Dendritic cell treated with granulocyte-macrophage colony-stimulating factor and Interleukin-4, amounts not matched to agents 40 ng/mL and 50 ng/mL, for 4 days (primary cell): ENCODE measurements at regions not wholly inside any gene's neighbourhood (a gene's known extent, or its start where the extent isn't known, plus 50 kb on each side); places are given as distances from the start of the nearest gene placed in this dataset.

ENCODE experiments used
- H3K27ac Mint-ChIP-seq: one replicate; pipeline ENCODE4 v1.8.0; 2022; ENCODE audit warnings: mild to moderate bottlenecking, mixed read lengths
- H3K27me3 Mint-ChIP-seq: one replicate; pipeline ENCODE4 v1.8.0; 2022; ENCODE audit warnings: mild to moderate bottlenecking, mixed read lengths
- H3K36me3 Mint-ChIP-seq: one replicate; pipeline ENCODE4 v1.8.0; 2022; ENCODE audit warnings: low read depth, mixed read lengths
- H3K4me1 Mint-ChIP-seq: one replicate; pipeline ENCODE4 v1.8.0; 2022; ENCODE audit warnings: low read depth, mixed read lengths
- H3K4me3 Mint-ChIP-seq: one replicate; pipeline ENCODE4 v1.8.0; 2022; ENCODE audit warnings: mild to moderate bottlenecking, moderate library complexity, mixed read lengths
- H3K9me3 Mint-ChIP-seq: one replicate; pipeline ENCODE4 v1.8.0; 2022; ENCODE audit warnings: mixed read lengths
- intact Hi-C: fragments of 100-400 bp; cut with micrococcal nuclease; formaldehyde crosslinking; loops from one replicate; pipeline ENCODE4 v1.15.0; 2022

DNA sequence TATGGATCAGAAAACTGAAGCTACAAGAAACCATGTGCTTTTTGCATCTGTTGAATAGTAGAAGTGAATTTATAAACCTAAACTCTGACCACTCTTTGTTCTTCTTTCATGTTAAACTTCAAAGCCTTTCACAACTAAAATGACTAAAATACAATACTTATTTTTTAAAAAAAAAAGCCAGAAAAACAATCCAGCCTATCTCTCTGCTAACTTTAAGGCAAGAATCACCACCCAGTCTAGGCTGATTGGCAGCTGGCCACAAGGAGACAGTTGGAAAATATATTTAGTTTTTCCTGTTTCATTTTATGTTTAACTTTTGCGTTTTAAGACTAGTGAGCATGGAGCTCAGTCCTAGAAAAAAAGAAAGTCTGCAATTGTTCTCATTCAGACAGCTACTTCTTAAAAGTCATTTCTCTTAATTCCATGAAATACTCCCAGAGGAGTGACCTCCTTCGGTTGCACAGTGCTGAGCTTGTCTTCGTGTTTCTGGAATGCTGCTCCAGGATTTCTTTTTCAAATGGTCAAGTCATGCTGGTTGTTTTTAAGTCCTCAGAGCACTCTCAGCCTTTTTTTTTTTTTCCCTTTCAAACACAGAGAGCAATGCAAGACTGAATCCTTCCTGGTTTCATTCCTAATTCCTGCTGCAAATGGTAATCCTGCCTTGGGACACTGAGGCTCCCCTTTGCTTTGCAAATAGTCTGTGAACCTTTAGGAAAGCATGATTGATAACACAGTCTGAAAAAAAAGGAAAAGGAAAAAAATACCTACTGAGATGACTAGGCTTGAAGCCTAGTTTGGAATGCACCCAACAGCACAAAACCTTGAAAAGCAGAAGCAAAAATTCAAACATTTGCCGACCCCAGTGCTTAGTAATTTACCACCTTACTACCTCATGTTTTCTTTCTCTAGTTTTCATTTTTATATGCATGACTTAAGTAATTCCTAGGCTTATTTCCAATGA, 233.3 kb upstream of the DAAM1 start:
- H3K4me1 Mint-ChIP-seq: peaks cover 16% of the 10 kb centered on the region
- no peaks in the 10 kb centered on the region for H3K27me3 Mint-ChIP-seq
- peaks cover 16% of the 10 kb centered on the region for H3K9me3 Mint-ChIP-seq
- intact Hi-C loops: no loop called here
- no peaks in the 10 kb centered on the region for H3K36me3 Mint-ChIP-seq
- H3K4me3 Mint-ChIP-seq: no peak overlapping the region
- H3K27ac Mint-ChIP-seq: no peak overlapping the region

DNA sequence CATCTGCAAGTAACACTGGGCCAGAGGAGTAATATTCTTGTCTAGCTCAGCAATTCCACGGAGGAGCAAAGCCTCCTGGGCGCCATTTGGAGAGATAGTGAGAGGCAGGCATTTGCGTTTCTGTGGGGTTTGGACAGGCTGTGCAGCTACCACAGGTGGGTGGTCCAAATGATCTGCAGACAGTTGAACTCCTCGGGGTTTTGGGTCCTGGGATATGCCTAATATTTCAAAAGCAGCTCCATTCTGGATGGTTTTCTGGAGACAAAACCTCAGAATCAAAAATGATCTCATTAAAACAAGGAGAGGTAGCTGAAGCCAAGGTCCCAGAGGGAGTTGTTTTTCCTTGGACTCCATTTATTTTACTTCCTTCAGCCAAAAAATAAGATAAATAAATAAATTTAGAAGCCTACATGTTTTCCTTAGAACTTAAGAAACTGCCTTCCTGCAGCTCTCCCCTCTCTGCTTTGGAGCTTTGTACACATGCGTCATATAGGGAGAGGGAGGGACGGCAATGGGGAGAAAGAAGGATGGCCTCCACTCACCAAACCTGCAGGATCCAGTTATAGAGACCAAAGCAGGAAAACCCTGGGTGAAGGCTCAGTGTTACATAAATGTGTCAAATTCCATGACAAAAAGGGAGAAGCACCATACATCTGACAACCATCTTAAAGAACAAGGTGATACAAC, 227.3 kb upstream of the DAAM1 start:
- Mint-ChIP-seq H3K4me3 (no peak overlapping the region), H3K9me3 (no peaks in the 10 kb centered on the region), H3K4me1 (peaks cover 6% of the 10 kb centered on the region), H3K27me3 (no peaks in the 10 kb centered on the region), H3K27ac (no peak overlapping the region), H3K36me3 (no peaks in the 10 kb centered on the region)
- intact Hi-C loops: no loop called here

DNA sequence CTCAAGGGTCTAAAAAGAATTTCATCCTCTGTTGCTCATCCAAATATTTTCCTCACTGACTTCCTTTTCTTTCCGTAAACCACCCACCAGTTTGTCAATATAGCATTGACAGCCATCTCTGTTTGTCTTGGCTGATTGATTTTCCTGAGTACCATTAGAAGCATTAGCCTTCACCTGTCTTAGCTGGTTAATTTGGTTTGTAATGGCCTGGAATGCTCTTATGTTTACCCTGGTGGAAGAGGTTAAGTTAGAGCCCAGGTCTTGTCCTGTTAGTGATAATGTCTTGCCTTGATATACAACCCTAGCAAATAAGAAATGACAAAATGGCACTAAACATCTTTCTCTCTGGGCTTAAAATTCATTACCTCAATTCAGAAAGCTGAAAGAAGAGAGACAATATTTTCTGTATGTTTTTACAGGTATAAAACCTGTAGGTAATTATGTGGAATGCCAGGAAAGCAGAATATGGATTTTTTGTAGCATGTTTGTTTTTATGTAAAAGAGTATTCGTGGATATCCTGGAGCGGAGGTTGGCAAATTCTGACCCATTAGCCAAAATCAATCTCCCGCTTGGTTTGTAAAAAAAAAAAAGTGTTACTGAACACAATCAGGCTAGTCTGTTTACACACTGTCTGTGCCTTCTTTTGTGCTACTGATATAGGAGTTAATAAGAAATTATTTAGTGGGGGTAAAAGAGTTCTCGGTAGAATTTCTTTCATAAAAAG, 224.4 kb upstream of the DAAM1 start:
- no peaks in the 10 kb centered on the region for H3K4me1 Mint-ChIP-seq
- no peak overlapping the region for H3K27ac Mint-ChIP-seq
- H3K36me3 Mint-ChIP-seq: no peaks in the 10 kb centered on the region
- H3K27me3 Mint-ChIP-seq: no peaks in the 10 kb centered on the region
- no peak overlapping the region for H3K4me3 Mint-ChIP-seq
- intact Hi-C loops: no loop called here
- H3K9me3 Mint-ChIP-seq: no peaks in the 10 kb centered on the region

- no peaks in the 10 kb centered on the region for H3K4me1 Mint-ChIP-seq
- no peaks in the 10 kb centered on the region for H3K9me3 Mint-ChIP-seq
- H3K27ac Mint-ChIP-seq: no peak overlapping the region
- no peak overlapping the region for H3K4me3 Mint-ChIP-seq
- no peaks in the 10 kb centered on the region for H3K36me3 Mint-ChIP-seq
- intact Hi-C loops: no loop called here
- no peaks in the 10 kb centered on the region for H3K27me3 Mint-ChIP-seq
Measured at GRCh38 chr14:58964598-58964928, 223.9 kb upstream of the DAAM1 start.

GRCh38 chr14:58965601-58966000, 222.9 kb upstream of the DAAM1 start:
- H3K4me3 Mint-ChIP-seq: no peak overlapping the region
- no peaks in the 10 kb centered on the region for H3K9me3 Mint-ChIP-seq
- H3K27ac Mint-ChIP-seq: no peak overlapping the region
- no peaks in the 10 kb centered on the region for H3K27me3 Mint-ChIP-seq
- no peaks in the 10 kb centered on the region for H3K4me1 Mint-ChIP-seq
- intact Hi-C loops: no loop called here
- no peaks in the 10 kb centered on the region for H3K36me3 Mint-ChIP-seq

DNA sequence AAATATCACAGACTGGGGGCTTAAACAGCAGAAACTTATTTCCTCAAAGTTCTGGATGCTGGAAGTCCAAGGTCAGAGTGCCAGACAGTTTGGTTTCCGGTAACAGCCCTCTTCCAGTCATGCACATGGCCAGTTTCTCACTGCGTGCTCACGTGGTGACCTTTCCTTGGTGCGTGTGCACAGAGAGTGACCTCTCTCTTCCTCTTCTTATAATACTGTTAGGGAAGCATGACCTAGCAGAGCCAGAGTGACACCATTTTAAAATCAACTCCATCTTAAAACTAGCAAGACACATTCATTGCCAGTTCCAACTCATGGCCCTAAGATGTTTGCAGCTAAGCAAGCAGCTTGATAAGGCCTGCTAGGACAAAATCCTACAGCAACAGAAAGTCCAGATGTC, 221.5 kb upstream of the DAAM1 start:
- no peaks in the 10 kb centered on the region for H3K36me3 Mint-ChIP-seq
- H3K9me3 Mint-ChIP-seq: no peaks in the 10 kb centered on the region
- no peaks in the 10 kb centered on the region for H3K4me1 Mint-ChIP-seq
- H3K4me3 Mint-ChIP-seq: no peak overlapping the region
- H3K27me3 Mint-ChIP-seq: no peaks in the 10 kb centered on the region
- intact Hi-C loops: no loop called here
- no peak overlapping the region for H3K27ac Mint-ChIP-seq

DNA sequence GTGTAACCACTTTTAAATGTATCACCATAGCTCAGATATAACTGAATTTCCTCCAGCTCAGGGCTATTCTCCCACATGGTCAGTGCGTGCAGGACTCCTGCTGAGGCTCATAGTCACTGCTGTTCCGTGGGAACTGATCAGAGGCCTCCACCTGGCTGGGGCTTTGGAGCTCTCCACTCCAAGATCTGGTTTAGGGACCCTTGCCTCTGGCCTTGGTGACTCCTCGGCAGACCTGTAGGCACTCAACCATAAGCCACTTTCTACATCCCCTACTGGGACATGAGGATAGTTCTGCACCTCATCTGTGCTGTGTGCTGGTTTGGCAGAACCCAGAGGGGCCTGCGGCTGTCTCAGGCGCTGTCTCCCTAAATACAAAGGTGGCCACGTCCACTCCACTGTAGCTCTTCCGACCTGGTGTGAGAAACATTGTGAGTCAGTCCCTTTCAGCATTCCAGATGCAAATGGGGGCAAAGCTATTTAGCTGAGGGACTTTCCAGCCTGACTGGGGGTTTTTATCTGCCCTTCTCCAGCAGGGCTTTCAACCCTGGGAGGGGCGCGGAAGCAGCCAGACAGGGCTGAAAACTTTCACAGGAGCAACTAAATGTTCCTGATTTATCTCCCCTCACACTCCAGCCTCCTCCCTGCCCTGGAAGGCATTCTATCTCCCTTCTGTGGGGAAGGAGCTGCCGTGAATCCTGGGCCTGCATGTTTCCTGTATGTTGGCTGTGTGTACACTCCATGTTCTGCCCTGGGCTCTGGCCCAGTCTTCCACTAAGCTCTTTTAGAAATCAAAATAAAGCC, 218.3 kb upstream of the DAAM1 start:
- no peaks in the 10 kb centered on the region for H3K9me3 Mint-ChIP-seq
- no peaks in the 10 kb centered on the region for H3K4me1 Mint-ChIP-seq
- H3K36me3 Mint-ChIP-seq: no peaks in the 10 kb centered on the region
- intact Hi-C loops: no loop called here
- no peak overlapping the region for H3K27ac Mint-ChIP-seq
- no peaks in the 10 kb centered on the region for H3K27me3 Mint-ChIP-seq
- no peak overlapping the region for H3K4me3 Mint-ChIP-seq

- Mint-ChIP-seq H3K27me3 (no peaks in the 10 kb centered on the region), H3K9me3 (no peaks in the 10 kb centered on the region), H3K36me3 (no peaks in the 10 kb centered on the region), H3K27ac (no peak overlapping the region), H3K4me1 (no peaks in the 10 kb centered on the region), H3K4me3 (no peak overlapping the region)
- intact Hi-C loops: no loop called here
Measured at GRCh38 chr14:58972233-58973017, 216.0 kb upstream of the DAAM1 start.

DNA sequence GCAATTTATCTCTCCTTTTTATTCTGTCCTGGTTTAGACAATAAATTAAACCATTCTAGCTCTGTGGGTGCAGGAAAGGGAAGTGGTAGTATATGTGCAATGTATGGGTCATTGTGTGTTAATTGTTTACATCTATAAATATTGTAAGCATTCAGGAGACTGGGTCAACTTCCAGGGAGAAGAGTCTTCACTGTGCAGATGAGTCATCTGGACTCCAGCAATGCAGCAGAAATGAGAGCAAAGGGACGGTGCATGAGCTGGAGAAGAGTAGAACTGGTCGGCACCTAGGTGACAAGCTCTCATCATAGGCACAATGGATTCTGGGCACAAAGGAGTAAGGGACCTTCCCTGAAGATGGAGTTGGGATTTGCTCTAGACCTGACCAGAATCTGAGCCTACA, 211.1 kb upstream of the DAAM1 start:
- no peak overlapping the region for H3K4me3 Mint-ChIP-seq
- intact Hi-C loops: no loop called here
- no peak overlapping the region for H3K27ac Mint-ChIP-seq
- H3K27me3 Mint-ChIP-seq: no peaks in the 10 kb centered on the region
- no peaks in the 10 kb centered on the region for H3K9me3 Mint-ChIP-seq
- H3K4me1 Mint-ChIP-seq: no peaks in the 10 kb centered on the region
- H3K36me3 Mint-ChIP-seq: no peaks in the 10 kb centered on the region

GRCh38 chr14:58978343-58978742, 210.1 kb upstream of the DAAM1 start:
- Mint-ChIP-seq H3K4me3 (no peak overlapping the region), H3K9me3 (no peaks in the 10 kb centered on the region), H3K36me3 (no peaks in the 10 kb centered on the region), H3K27me3 (no peaks in the 10 kb centered on the region), H3K4me1 (no peaks in the 10 kb centered on the region), H3K27ac (no peak overlapping the region)
- intact Hi-C loops: no loop called here

DNA sequence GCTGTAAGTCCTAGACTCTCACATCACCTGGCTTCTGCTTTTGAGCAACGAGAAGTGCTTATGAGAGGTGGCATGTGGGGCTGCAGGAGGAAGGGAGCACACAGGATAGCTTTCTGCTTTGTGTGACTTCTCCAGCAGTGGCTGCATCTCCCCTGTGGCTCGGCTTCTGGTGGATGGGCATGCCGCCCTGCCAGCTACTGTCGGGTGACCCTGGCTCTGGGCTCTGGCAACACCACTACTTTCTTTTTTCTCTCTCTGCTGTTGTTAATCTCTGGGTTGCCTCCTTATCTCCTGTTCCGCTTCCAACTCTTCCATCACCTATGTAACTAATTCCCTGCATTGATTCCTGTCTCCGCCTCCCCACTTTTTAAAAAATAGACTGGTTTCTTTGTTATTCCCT, 209.1 kb upstream of the DAAM1 start:
- H3K27ac Mint-ChIP-seq: no peak overlapping the region
- no peaks in the 10 kb centered on the region for H3K27me3 Mint-ChIP-seq
- no peaks in the 10 kb centered on the region for H3K9me3 Mint-ChIP-seq
- no peak overlapping the region for H3K4me3 Mint-ChIP-seq
- intact Hi-C loops: no loop called here
- H3K36me3 Mint-ChIP-seq: no peaks in the 10 kb centered on the region
- no peaks in the 10 kb centered on the region for H3K4me1 Mint-ChIP-seq

GRCh38 chr14:58981840-58982239, 206.6 kb upstream of the DAAM1 start:
- H3K9me3 Mint-ChIP-seq: no peaks in the 10 kb centered on the region
- H3K4me3 Mint-ChIP-seq: no peak overlapping the region
- H3K27ac Mint-ChIP-seq: no peak overlapping the region
- H3K27me3 Mint-ChIP-seq: no peaks in the 10 kb centered on the region
- H3K4me1 Mint-ChIP-seq: no peaks in the 10 kb centered on the region
- H3K36me3 Mint-ChIP-seq: no peaks in the 10 kb centered on the region
- intact Hi-C loops: no loop called here

- H3K4me3 Mint-ChIP-seq: no peak overlapping the region
- intact Hi-C loops: no loop called here
- peaks cover 15% of the 10 kb centered on the region for H3K9me3 Mint-ChIP-seq
- H3K4me1 Mint-ChIP-seq: no peaks in the 10 kb centered on the region
- no peak overlapping the region for H3K27ac Mint-ChIP-seq
- H3K27me3 Mint-ChIP-seq: no peaks in the 10 kb centered on the region
- no peaks in the 10 kb centered on the region for H3K36me3 Mint-ChIP-seq
Measured at GRCh38 chr14:58985786-58986185, 202.7 kb upstream of the DAAM1 start.
